Stimulated activated CD4-positive, alpha-beta T cell treated with anti-CD3 and anti-CD28 coated beads, Interleukin-15, amount 100 ng/mL, for 24 hours (primary cell): ENCODE measurements at regions not wholly inside any gene's neighbourhood (a gene's known extent, or its start where the extent isn't known, plus 50 kb on each side); places are given as distances from the start of the nearest gene placed in this dataset.

ENCODE experiments used
- DNase-seq: peaks from one replicate; pipeline ENCODE4 v3.0.0-alpha.2; 2020

DNA sequence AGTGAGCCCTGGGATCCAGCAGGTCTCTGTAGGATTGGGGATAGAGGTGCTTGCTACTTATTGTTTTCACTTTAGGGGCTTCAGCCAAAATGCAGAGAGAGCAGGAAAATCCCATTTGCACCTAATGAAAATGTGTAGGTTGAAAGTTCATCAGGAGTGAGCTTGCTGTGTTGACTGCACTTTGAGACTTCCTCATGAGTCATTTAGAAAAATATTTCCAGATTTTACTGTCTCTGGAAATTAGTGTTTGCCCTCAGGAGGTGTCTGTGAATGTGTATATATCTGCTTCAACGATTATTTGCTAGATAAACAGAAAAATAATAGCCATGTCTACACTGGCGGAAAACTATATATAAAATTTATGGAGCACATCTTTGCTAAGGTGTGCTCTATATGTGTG, 159.3 kb downstream of the CAND1 start:
- no peak for DNase-seq

DNA sequence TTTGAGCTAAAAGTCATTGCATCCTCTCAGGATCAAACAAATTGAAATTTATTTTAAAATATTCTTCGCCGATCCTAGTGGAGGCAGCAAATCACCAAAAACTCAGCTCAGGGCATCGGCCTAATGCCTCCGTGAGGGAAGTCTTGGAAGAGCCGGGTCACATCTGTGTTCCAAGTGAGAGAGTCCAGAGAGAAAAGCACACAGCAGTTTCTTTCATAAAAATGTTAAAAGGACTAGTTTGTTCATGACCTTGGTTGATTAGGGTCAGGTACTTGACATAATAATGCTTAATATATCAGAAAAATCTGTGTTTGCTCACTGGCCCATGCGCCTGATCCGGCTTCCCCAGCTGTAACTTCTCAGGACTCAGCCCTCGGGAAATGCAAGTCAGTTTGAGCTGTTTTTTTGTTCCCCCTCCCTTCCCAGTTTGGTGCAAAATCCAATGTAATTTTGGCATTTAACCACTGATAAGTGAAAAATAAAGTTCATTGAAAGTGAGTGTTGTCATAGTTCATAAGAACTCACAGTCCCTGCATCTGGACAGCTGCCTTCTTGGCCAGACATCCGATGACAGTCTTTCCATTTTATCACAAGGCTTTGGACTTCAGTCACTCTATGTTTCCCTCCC, 161.7 kb downstream of the CAND1 start:
- DNase-seq, result no peak

DNA sequence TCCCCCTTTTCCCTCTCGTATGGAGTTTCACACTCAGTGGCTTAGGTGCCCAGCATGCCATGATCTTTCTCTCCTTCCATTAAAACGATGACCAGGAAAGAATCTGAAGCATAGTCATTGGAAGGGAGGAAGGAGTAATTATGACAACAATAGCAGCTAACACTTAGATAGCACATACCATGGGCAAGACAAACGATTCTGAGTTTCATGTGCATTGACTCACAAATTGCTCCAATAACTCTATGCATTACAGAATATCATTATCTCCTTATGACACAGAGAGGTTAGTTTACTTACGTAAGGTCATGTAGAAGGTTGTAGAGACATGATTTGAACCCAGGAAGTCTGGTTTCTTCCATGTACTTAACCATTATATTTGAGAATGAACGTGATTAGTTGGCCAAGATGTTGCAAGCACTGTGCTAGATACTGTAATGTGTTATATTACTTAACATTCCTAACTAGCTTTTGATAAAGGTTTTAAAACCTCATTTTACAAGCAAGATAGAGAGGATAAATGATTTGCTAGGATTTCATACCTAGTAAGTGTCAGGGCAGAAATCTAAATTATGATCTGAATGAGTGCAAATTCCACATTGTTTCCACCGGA, 162.4 kb downstream of the CAND1 start:
- no peak for DNase-seq

DNA sequence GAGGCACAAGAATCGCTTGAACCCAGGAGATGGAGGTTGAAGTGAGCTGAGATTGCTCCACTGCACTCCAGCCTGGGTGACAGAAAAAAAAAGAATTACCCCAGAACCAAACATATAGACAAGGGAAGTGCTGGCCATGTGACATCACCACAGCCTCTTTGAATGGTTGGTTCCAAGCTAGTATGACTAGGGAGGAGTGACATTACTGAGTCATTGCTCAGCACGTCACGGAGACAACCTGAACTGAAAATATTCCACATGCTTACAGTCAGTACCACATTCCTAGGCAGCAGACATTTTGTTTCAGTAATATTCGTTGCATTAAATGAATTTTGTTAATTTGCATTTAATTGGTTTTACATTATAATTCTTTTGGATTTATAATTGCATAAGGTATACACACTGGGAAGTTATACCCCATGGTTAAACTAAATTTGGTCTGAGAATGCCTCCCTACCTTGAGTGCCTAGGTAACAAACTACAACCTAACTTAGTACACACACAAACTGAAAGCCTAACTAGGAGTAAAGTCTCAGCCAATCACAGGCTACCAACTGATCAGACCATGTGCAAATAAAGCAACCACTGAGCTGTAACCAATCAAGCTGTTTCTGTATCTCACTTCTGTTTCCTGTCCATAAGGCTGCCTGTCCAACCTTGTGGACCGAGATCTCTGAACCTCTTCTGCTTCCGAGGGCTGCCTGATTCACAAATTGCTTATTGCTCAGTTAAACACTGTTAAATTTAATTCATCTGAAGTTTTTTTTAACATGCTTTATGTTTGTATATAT, 164.4 kb downstream of the CAND1 start:
- no peak for DNase-seq

DNA sequence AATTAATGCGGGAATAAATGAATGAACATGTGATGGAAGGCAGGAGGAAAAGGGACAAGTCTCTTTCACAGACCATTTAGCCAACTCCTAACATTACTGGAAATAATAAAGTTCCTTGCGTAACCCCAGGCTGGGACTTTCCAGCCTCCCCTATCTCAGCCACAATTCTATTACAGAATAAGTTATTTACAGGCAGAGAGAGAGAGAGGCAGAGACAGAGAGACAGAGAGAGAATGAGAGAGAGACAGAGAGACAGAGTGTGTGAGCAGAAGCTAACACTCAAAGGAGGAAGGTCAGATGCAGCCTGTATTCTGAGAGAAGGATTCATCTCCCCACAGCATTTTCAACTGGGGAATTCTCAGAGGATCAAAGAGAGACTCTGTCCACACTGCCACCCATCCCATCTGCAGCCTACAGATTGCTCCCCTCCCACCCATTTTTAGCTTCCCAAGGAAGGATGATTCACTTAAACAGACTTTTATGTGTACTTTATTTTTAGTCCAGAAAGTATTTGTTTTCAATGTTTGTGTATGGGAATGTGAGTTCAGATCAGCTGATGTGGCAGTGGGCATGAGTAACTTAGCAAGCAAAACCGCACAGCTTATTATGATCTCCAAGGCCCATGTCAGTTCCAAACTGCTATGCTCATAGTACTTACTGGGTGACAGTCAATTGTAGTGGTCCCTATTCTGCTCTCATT, 165.7 kb downstream of the CAND1 start:
- DNase-seq, result no peak

DNA sequence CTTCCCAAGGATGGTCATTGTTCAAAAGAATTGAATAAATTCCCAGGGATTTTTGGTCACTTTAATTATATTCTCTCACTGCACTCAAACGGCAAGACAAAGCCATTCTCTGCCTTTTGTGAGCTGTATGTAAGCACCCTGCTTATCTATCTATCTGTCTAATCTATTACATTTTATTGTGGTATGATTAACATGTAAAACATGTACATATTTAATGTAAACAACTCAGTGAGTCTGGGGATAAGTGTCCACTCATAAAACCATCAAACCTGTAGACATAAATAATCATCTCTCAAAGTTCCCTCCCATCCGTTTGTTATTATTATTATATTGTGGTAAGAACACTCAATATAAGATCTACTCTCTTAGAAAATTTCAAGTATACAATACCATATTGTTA, 167.1 kb downstream of the CAND1 start:
- DNase-seq, result no peak

DNA sequence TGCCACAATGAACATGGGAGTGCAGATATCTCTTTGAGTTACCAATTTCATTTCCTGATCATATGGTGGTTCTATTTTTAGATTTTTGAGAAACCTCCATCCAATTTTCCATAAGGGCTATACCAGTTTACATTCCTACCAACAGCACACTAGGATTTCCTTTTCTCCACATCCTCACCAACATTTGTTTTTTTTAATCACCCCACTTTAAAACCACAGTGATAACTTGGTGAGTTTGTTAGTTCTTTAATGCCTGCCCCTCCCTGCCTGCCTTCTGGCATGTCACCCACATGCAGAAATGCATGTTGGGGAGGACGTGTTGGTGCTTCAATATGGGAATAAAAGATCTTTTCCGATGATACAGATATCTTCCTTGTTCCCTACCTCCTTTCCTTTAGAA, 167.9 kb downstream of the CAND1 start:
- DNase-seq, result no peak

DNA sequence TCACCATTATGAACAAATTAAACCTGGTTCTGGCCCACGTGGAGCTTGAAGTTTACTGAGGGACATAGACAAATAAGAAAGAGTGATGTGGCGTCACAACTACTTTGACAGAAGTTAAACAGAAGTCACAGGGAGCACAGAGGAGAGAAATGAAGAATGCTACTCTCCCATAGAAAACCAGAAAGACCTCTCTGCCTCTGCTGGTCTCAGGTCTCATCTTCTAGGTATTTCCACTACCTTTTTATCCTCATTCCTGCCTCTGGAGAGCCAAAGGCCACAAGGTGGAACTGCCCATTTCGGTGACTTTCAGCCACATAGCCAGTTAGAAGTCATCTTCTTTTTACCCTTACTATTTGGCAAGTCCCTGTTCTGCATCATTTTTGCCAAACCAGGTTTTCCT, 170.5 kb downstream of the CAND1 start:
- no peak for DNase-seq

DNA sequence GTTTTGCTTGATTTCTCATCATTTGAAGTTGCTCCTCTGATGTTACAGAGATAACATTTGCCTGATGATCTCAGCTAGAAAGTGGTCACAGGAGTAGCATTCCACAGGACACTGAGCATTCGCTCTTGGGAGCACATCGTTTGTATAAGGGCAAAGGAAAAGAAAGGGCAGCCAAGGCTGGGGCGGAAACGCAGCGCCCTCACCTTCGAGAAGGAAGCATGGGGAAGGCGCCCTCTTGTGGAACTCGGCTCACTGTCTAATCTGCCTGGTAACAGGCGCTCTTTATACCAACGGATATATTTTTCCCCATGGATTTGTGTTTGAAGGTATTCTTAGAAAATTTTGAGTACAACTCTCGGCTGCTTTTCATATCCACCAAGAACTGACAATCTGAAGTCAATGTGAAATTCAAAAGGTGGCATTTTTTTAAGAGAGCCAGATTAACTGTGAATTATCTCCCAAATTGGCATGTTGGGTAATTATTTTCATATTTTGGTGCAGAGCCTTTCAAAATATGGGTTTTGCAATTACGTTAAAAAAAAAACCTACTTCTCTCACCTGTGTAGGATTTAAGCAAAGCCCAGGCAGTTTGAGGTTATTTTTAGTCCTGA, 172.7 kb downstream of the CAND1 start:
- peak; percentile 87 for DNase-seq

DNA sequence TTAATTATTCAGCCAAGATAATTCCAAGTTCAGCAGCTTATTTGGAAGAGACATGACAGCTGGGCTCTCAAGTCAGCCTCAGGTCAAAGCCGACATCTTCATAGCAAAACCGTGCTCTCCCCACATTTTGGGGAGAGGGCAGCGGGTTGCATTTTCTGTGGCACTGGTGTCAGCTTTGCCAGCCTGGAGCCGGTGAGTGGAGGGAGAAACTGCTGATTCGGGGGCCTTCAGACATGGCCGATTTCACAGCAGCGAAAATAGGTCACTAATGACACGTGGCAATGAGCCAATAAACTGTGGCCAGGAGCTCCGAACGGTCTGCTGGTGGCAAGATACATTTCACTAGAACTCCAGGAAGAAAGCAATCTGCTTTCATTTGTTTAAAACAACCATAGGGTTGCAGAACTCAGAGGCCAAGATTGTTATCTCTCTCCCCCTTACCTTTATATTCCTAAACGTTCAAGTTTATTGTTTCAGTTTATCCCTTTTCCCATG, 173.2 kb downstream of the CAND1 start:
- DNase-seq, result no peak

DNA sequence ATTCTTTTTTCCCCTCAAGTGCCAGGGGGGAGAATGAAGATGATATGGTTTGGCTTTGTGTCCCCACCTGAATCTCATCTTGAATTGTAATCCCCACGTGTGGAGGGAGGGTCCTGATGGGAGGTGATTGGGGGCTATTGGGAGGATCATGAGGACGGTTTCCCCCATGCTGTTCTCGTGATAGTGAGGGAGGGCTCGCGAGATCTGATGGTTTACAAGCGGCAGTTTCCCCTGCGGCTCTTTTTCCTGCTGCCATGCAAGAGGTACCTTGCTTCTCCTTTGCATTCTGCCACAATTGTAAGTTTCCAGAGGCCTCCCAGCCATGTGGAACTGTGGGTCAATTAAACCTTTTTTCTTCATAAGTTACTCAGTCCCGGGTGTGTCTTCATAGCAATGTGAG, 173.7 kb downstream of the CAND1 start:
- DNase-seq, result no peak

DNA sequence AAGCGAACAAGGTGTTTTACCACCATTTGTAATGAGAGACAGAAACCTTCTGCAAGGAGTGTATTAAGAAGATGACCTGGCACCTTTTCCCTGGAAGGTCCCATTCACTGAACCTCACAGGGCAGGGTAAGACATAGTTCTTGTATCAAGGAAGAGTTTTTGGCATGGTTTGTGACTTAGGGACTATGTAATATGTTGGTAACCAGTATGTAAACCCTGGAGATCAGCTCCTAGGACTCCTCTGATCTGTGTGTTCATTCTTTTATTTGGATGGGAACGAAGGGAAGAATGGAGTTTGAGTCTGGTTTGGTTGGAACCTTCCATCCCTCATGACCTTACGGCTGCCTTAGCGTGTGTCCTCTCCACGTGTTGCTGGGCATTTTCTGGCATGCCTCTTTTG, 175.4 kb downstream of the CAND1 start:
- DNase-seq, result no peak

DNA sequence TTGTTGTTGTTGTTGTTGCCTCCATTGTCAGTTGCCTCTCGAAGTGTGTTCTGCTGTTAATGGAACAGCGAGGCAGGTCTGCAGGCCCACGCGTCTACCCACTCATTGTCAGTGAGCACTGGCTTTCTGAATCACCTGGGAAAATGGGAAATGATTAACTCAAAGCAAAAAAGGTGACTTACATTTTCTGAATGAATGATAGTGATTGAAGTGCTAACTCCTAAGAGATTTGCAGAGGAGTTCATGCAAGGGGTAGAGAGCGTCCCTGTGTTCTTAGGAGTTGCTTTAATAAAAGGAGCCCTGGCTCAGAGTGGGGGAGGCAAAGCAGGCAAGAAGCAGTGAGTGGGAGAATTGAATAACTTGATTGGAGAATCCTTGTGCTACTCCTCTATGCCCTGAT, 177.6 kb downstream of the CAND1 start:
- DNase-seq, result no peak

DNA sequence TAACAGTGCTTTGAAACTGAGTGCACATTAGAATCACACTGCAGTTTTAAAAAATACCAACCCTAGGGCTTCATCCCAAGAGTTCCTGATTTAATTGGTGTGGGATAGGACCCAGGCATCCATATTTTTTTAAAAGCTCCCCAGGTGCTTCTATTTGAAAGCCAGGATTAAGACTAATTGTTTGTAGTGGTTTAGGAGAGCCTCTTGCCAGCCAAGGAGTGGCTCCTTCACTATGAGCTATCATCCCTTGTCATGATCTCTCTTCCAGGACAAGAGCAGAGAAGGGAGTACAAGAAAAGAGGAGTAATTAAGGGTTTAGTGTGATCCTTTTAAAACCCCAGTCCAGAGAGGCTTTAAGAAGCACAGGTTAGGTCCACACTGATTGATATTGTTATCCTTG, 178.0 kb downstream of the CAND1 start:
- DNase-seq, result no peak

DNA sequence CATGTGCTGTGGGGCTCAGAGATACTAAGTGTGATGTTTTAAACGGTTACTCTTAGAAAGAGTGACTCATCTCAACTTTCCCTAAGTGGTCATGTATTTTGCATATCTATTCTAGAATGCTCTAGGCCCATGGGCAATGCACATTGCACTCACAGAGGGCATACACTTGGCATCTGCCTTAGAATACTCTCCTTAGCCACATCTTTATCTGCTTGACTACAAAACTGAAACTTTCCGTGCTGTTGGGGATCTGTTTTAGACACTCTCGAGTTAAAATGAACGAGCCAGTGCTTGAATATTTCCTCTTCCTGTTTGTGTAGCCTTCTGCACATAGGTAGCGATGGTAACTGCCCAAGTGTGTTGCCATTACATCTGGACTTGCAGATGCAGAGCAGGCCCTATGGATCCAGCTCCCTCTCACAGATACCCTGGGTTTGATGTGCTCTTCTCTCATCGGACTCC, 180.5 kb downstream of the CAND1 start:
- DNase-seq, result peak; percentile 15

DNA sequence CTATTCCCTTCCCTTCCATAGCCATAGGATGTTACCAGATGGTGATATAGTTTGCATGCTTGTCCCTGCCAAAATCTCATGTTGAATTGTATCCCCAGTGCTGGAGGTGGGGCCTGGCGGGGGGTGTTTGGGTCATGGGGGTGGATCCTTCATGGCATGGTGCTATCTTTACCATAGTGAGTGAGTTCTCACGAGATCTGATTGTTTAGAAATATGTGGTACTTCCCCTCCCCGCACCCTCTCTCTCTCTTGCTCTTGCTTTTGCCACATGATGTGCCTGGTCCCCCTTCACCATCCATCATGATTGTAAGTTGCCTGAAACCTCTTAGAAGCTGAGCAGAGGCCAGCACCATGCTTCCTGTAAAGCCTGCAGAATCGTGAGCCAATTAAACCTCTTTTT, 181.3 kb downstream of the CAND1 start:
- no peak for DNase-seq

DNA sequence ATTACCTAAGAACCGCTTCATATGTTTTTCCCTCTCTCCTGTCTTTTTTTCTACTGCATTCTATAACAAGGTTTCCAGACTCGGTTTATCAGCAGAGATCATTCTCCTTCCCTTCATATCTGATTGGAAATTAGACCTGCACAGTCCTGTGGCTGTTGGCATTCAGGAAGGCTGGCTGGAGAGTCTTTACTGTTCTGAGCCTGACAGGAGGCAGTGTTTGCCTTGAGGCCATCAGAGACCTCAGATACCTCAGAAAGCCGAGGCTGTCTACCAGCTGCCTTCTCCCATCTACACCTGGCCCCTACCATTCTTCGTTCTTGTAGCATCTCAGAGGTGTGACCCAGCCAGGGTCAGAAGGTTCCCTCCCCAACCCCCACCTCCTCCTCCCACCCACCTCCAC, 182.0 kb downstream of the CAND1 start:
- DNase-seq, result no peak

DNA sequence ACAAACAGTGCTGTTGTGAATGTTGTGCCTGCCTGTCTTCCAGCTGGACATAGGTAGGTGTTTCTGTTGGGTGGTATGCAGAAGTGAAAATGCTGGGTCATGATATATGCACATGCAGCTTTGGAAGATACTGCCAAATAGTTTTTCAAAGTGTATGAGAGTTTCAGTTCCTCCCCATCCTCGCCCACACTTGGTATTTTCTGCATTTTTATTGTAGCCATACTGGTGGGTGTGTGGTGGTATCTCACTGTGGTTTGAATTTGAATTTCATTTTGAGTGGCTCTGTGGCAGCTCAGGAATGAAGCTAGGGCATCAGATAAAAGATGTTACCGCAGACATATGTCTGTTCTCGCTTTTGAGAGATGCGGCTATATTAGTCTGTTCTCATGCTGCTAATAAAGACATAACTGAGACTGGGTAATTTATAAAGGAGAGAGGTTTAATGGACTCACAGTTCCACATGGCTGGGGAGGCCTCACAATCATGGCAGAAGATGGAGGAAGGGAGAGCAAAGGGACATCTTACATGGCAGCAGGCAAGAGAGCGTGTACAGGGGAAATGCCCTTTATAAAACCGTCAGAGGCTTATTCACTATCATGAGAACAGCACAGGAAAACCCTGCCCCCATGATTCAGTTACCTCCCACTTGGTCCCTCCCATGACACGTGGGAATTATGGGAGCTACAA, 183.1 kb downstream of the CAND1 start:
- peak; percentile 54 for DNase-seq

DNA sequence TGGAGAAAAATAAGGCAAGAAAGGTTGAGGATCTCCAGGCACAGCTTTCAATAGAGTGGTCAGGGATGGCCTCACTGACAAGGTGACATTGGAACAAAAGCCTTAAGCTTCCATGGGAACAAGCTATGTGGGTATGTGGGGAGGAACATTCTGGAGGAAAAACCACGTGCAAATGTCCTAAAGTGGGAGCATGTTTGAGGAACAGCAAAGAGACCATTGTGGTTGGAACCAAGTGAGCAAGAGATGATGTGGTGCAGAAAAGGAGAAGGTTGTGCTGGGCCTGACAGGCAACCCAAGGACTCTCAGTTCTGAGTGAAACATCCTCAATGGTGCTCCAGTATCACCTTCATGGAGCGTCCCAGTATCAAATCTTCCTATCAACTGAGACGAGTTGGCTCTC, 184.0 kb downstream of the CAND1 start:
- no peak for DNase-seq

DNA sequence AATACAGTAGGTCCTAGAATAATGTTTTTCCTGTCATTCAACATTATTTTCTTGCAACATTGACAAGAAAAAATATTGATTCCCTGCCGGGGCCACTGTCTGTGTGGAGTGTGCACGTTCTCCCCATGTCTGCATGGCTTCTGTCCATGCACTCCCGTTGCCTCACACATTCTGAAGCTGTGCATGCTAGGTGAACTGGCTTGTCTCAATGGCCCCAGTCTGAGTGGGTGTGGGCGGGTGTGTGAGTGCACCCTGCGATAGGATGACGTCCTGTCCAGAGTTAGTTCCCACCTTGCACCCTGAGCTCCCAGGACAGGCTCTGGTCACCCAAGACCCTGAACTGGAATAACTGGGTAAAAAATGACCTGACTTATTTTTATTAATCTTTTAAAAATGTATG, 186.1 kb downstream of the CAND1 start:
- DNase-seq, result no peak

DNA sequence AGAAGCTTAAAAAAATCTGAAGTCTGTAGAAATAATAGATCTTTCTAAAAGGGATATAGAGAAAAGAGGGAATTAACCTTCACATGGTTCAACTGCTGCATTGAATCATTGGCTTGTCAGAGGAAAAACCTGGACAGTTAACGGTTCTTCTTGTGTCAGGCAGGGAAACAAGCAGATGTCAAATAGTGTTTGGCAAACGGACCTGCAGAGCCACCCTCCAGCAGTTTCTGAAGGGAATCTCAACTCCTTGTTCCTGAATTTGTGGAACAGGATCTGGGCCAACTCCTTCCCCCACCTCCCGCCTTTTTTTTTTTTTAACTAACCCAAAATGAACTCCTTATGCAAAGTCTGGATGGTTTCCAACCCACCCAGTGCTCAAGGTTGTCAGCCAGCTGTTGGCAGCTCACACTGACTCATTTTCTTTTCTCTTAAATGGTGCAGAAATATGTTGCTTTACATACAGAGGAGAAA, 187.3 kb downstream of the CAND1 start:
- DNase-seq, result no peak

DNA sequence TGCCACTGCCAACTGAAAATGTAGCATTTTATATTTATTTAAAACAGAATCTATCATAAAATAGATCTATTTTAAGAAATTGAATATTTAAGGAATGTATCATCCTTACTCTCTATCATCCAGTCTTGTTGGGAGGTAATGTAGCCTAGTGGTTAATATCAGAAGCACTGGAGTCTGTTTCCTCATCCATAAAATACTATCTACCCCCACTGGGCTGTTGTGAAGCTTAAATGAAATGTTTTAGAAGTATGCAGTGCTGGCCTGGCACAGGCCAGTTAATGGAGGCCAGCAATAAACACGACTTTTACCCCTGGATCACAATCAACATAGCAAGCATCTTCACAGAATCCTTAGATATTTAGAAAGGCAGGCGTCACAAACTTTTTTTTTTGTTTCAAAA, 188.0 kb downstream of the CAND1 start:
- DNase-seq, result no peak
